ENCODE measurements at regions not wholly inside any gene's neighbourhood (a gene's known extent, or its start where the extent isn't known, plus 50 kb on each side); places are given as distances from the start of the nearest gene placed in this dataset.

- DNase-seq: no peak
These were observed 487.2 kb upstream of the RASGRP1 start for GRCh38 chr15:39051626-39052322.

GRCh38 chr15:39052323-39052705, 487.7 kb upstream of the RASGRP1 start:
- DNase-seq: no peak

- DNase-seq: no peak
These were observed 488.9 kb upstream of the RASGRP1 start for GRCh38 chr15:39053480-39053879.

- no peak for DNase-seq
These were observed 489.6 kb upstream of the RASGRP1 start for GRCh38 chr15:39054128-39054732.

GRCh38 chr15:39056357-39056756, 491.7 kb upstream of the RASGRP1 start:
- DNase-seq: no peak

- no peak for DNase-seq
These were observed 493.9 kb upstream of the RASGRP1 start for GRCh38 chr15:39058351-39059131.

- no peak for DNase-seq
These were observed 495.3 kb upstream of the RASGRP1 start for GRCh38 chr15:39059917-39060316.

- no peak for DNase-seq
These were observed 497.4 kb upstream of the RASGRP1 start for GRCh38 chr15:39061952-39062464.

GRCh38 chr15:39066677-39067076, 502.1 kb upstream of the RASGRP1 start:
- DNase-seq: no peak

- no peak for DNase-seq
These were observed 506.4 kb upstream of the THBS1 start for GRCh38 chr15:39074341-39074985.

GRCh38 chr15:39075311-39075710, 505.6 kb upstream of the THBS1 start:
- no peak for DNase-seq

- DNase-seq: no peak
These were observed 505.0 kb upstream of the THBS1 start for GRCh38 chr15:39075756-39076341.

- DNase-seq: no peak
These were observed 502.9 kb upstream of the THBS1 start for GRCh38 chr15:39078026-39078425.

GRCh38 chr15:39079296-39079847, 501.5 kb upstream of the THBS1 start:
- no peak for DNase-seq

- no peak for DNase-seq
These were observed 497.7 kb upstream of the THBS1 start for GRCh38 chr15:39083213-39083612.

GRCh38 chr15:39084674-39085530, 496.0 kb upstream of the THBS1 start:
- no peak for DNase-seq

GRCh38 chr15:39086641-39087040, 494.2 kb upstream of the THBS1 start:
- DNase-seq: no peak

- no peak for DNase-seq
These were observed 492.7 kb upstream of the THBS1 start for GRCh38 chr15:39088156-39088555.

GRCh38 chr15:39092354-39092753, 488.5 kb upstream of the THBS1 start:
- DNase-seq: no peak

GRCh38 chr15:39092761-39093160, 488.1 kb upstream of the THBS1 start:
- no peak for DNase-seq

- DNase-seq: no peak
These were observed 486.8 kb upstream of the THBS1 start for GRCh38 chr15:39094116-39094515.

All from activated CD4-positive, alpha-beta T cell treated with anti-CD3 and anti-CD28 coated beads for 4 hours (primary cell).